Left renal cortex interstitium (tissue), 4 donors: ENCODE measurements at regions not wholly inside any gene's neighbourhood (a gene's known extent, or its start where the extent isn't known, plus 50 kb on each side); places are given as distances from the start of the nearest gene placed in this dataset.
"Not testable (repeated sequence)": the region's sequence is repeated elsewhere in the genome, so short reads cannot be mapped to it uniquely, and the experiment has no call there.

Source experiments
- DNase-seq, 4 donors: peaks; one replicate each; pipeline ENCODE4 v3.0.0-alpha.2; 2013; ENCODE audit warnings: low read depth in 4 of 4, low spot score in 2 of 4, missing footprints in 1 of 4

- no peak for DNase-seq
Measured at GRCh38 chr5:60141119-60141518, 247.6 kb upstream of the PDE4D start.

- DNase-seq: no peak
Measured at GRCh38 chr5:60136841-60137240, 243.3 kb upstream of the PDE4D start.

GRCh38 chr5:60131504-60131903 lies 238.0 kb upstream of the PDE4D start:
- no peak for DNase-seq

GRCh38 chr5:60125636-60126035 lies 232.1 kb upstream of the PDE4D start:
- DNase-seq: no peak

- no peak for DNase-seq
Measured at GRCh38 chr5:60102961-60103693, 209.6 kb upstream of the PDE4D start.

- no peak for DNase-seq
Measured at GRCh38 chr5:60101573-60101972, 208.0 kb upstream of the PDE4D start.

GRCh38 chr5:60092671-60093422 lies 199.3 kb upstream of the PDE4D start:
- DNase-seq: no peak

GRCh38 chr5:60086583-60086982 lies 193.1 kb upstream of the PDE4D start:
- no peak for DNase-seq

GRCh38 chr5:60084226-60084625 lies 190.7 kb upstream of the PDE4D start:
- no peak for DNase-seq

- no peak for DNase-seq
Measured at GRCh38 chr5:60077292-60077691, 183.8 kb upstream of the PDE4D start.

- DNase-seq: no peak
Measured at GRCh38 chr5:60076746-60077145, 183.2 kb upstream of the PDE4D start.

GRCh38 chr5:60066502-60066901 lies 173.0 kb upstream of the PDE4D start:
- DNase-seq: no peak

GRCh38 chr5:60060389-60060788 lies 166.9 kb upstream of the PDE4D start:
- DNase-seq: peak in 2 of 4 donors; percentile 2 to 8

GRCh38 chr5:60056191-60056590 lies 162.7 kb upstream of the PDE4D start:
- no peak for DNase-seq

- no peak for DNase-seq
Measured at GRCh38 chr5:60055168-60055567, 161.6 kb upstream of the PDE4D start.

- DNase-seq: not testable (repeated sequence)
Measured at GRCh38 chr5:60041996-60042664, 148.6 kb upstream of the PDE4D start.

GRCh38 chr5:60041508-60041907 lies 148.0 kb upstream of the PDE4D start:
- not testable (repeated sequence) for DNase-seq

GRCh38 chr5:60036192-60036938 lies 142.8 kb upstream of the PDE4D start:
- DNase-seq: no peak

- DNase-seq: no peak
Measured at GRCh38 chr5:60026161-60026560, 132.6 kb upstream of the PDE4D start.

- no peak for DNase-seq
Measured at GRCh38 chr5:60024104-60024503, 130.6 kb upstream of the PDE4D start.

GRCh38 chr5:60023255-60023654 lies 129.7 kb upstream of the PDE4D start:
- no peak for DNase-seq
